ENCODE measurements at regions not wholly inside any gene's neighbourhood (a gene's known extent, or its start where the extent isn't known, plus 50 kb on each side); places are given as distances from the start of the nearest gene placed in this dataset.

DNA sequence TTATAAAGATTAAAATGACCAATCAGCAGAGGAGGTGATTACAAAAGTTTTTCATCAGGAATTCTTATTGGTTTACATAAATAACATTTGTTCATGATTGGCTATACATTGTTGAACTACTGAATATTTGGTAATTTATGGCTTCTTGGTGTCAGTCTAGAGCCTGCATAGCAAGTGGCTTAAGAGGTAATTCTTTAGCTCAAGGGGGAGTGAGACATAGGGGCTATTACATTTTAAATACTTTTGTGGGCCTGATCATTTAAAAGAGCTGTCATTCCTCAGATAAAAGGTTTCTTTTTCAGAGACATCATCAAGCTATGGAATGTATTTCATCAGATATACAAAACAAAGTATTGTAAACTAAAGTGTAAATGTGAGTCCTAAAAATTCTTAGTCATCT, 373.8 kb downstream of the EPHA4 start:
- Histone ChIP-seq H3K27me3 (replicated peaks) (no peaks in the 10 kb centered on the region), H3K4me3 (no peak overlapping the region), H3K36me3 (no peaks in the 10 kb centered on the region), H3K9me3 (replicated peaks) (no peaks in the 10 kb centered on the region), H3K27ac (no peak overlapping the region), H3K4me1 (replicated peaks) (no peaks in the 10 kb centered on the region)
- DNase-seq (ENCODE audit: low read depth in 1 of 2, low spot score in 2 of 2): no peak

DNA sequence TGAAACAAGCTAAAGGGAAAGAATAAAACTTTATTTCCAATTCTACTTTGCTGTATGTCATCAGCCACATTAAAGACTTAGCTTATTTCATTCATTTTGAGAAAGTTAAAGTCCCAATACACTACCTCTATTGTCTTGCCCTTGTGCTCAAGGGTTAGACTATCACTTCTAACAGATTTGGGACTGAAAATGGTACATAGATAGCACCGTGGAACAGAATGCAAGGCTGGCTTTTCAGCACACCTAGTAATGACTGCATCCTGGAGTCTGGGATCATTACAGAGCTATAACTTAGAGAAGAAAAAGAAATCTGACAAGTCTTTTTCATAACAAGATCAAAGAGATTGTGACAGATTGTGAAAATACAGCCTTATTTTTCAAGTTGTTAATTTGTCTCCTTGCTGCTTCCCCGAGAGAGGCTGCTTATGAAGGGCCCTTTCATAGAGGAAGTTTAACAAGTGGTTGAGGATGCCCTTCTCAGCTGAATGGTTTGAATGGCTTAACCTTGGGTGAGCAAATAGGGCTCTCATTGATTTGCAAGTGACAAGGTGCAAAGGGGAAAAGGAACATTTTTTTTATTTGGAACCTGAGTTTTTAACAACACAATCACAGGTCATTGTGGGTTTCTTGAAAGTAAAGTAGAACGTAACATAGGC, 371.8 kb downstream of the EPHA4 start:
- Histone ChIP-seq H3K36me3 (no peaks in the 10 kb centered on the region), H3K4me3 (no peak overlapping the region), H3K27ac (no peak overlapping the region), H3K4me1 (replicated peaks) (no peaks in the 10 kb centered on the region), H3K27me3 (replicated peaks) (no peaks in the 10 kb centered on the region), H3K9me3 (replicated peaks) (no peaks in the 10 kb centered on the region)
- DNase-seq (ENCODE audit: low read depth in 1 of 2, low spot score in 2 of 2): no peak

DNA sequence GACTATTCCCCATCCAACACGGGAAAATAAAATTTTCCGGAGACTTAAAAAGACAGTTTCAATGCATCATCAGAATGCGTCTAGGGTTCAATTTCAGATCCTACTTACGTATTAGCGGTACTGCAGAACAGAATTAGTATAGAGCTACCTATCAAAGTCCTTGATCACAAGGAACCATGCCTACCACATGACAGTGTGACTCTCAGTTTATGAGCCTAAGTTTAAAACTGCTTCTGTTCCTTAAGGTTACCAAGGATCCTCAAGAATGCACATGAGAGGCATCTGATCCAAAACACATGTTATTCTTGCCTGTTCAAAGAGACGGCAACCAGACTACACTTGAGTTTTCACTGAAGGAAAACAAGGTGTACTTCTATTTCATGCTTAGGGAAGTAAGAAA, 369.7 kb downstream of the EPHA4 start:
- Histone ChIP-seq H3K36me3 (no peaks in the 10 kb centered on the region), H3K4me3 (no peak overlapping the region), H3K4me1 (replicated peaks) (no peaks in the 10 kb centered on the region), H3K9me3 (replicated peaks) (no peaks in the 10 kb centered on the region), H3K27me3 (replicated peaks) (no peaks in the 10 kb centered on the region), H3K27ac (no peak overlapping the region)
- no peak for DNase-seq (ENCODE audit: low read depth in 1 of 2, low spot score in 2 of 2)

DNA sequence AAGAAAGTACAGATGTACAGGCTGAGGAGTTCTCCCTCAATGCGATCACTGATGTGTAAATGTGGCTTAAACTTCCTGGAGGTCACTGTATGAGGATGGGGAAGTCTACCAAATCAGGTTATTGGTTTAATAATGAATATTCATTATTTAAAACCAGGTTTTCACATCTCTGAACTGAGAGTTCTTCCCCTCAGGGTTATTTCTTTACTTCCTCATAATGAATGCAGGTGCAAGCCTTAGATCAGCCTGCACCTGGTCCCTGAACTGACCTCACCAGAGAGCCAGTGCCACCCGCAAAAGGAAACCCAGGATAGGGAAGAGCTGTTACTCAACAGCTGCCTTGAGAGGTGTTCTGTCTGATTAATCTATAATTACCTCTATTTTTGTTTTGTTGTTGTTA, 369.0 kb downstream of the EPHA4 start:
- no peak overlapping the region for H3K4me3 ChIP-seq
- H3K9me3 ChIP-seq (replicated peaks): no peaks in the 10 kb centered on the region
- DNase-seq (ENCODE audit: low read depth in 1 of 2, low spot score in 2 of 2): no peak
- no peak overlapping the region for H3K27ac ChIP-seq
- H3K36me3 ChIP-seq: no peaks in the 10 kb centered on the region
- H3K27me3 ChIP-seq (replicated peaks): no peaks in the 10 kb centered on the region
- H3K4me1 ChIP-seq (replicated peaks): no peaks in the 10 kb centered on the region

DNA sequence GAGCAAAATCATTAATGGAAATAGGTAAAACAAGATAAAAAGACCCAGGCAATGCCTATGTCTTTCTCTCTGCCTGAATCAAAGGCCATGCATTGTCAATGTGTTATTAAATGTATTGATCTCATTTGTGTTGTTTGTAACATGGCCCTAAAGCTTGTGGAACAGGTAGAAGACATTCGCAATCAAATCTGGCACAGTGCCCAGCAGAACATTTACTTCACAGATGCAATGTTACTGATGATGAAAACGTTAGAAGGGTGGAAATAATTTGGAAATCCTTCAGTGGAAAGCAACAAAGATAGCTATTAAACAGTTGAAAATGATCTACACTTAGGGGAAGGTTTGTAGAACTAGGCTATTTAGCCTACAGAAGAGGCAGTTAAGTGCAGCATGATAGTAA, 368.2 kb downstream of the EPHA4 start:
- no peak for DNase-seq (ENCODE audit: low read depth in 1 of 2, low spot score in 2 of 2)
- H3K27ac ChIP-seq: no peak overlapping the region
- H3K36me3 ChIP-seq: no peaks in the 10 kb centered on the region
- H3K4me3 ChIP-seq: no peak overlapping the region
- H3K4me1 ChIP-seq (replicated peaks): no peaks in the 10 kb centered on the region
- H3K9me3 ChIP-seq (replicated peaks): no peaks in the 10 kb centered on the region
- H3K27me3 ChIP-seq (replicated peaks): no peaks in the 10 kb centered on the region

DNA sequence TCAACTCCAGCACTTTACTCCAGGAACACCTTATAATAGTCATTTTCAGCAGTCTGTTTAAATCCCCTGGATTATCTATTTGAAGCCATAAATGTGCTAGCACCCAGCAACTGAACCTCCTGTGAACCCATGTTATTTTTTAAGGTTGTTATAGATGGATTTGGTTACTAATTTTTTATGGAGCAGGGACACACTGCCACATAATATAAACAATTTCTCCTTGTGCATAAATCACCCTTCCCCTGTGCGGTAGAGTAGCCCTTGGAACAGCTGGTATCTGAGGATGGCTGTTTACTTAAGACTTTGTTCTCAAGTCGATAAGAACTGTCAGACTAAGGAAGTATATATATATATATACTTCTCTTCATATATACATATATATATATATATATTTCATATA, 367.4 kb downstream of the EPHA4 start:
- H3K27me3 ChIP-seq (replicated peaks): no peaks in the 10 kb centered on the region
- H3K36me3 ChIP-seq: no peaks in the 10 kb centered on the region
- H3K27ac ChIP-seq: no peak overlapping the region
- H3K4me3 ChIP-seq: no peak overlapping the region
- no peak for DNase-seq (ENCODE audit: low read depth in 1 of 2, low spot score in 2 of 2)
- H3K9me3 ChIP-seq (replicated peaks): no peaks in the 10 kb centered on the region
- H3K4me1 ChIP-seq (replicated peaks): no peaks in the 10 kb centered on the region

DNA sequence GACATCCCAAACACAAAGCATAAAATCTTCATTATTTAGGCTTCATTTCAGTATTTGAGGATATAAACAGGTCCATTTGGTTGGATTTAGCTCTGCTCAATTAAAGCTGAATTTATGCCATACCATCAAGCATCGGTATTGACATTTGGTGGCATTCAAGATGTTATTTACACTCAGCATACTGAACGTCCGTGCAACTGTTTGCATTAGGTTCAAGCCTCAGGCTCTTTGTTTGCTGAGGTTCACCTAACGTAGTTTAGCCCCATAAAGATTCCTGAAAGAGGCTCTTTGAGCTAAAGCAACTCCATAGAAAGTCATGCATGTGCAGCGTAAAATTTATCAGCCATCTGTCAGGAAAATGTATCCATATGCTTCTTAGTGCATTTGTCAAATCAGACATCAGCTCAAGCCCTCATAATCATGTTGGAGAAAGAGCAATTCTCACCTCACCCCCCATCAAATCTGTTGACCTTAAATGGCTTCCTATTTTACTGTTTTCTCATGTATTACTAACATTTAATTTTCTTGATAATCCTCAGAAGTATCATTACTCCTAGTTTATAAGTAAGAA, 366.9 kb downstream of the EPHA4 start:
- no peaks in the 10 kb centered on the region for H3K36me3 ChIP-seq

DNA sequence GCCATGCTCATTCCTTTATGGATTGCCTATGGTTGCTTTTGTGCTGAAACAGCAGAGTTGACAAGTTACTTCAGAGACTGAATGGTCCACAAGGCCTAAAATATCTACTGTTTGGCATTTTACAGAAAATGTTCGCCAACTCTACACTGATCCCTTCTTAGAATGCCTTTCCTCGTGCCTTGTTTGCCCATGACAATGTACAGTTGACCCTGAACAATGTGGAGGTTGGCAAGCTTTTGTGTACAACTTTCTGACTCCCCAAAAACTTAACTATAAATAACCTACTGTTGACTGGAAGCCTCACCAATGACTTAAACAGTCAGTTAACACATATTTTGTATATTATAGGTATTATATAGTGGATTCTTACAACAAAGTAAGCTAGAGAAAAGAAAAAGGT, 361.4 kb downstream of the EPHA4 start:
- Histone ChIP-seq H3K36me3 (no peaks in the 10 kb centered on the region), H3K27ac (no peak overlapping the region), H3K9me3 (replicated peaks) (no peaks in the 10 kb centered on the region), H3K4me3 (no peak overlapping the region), H3K4me1 (replicated peaks) (no peaks in the 10 kb centered on the region), H3K27me3 (replicated peaks) (no peaks in the 10 kb centered on the region)
- no peak for DNase-seq (ENCODE audit: low read depth in 1 of 2, low spot score in 2 of 2)

More for the DNA sequence above, 366.9 kb downstream of the EPHA4 start:
- no peaks in the 10 kb centered on the region for H3K27me3 ChIP-seq (replicated peaks)
- no peaks in the 10 kb centered on the region for H3K4me1 ChIP-seq (replicated peaks)
- no peak overlapping the region for H3K27ac ChIP-seq
- DNase-seq (ENCODE audit: low read depth in 1 of 2, low spot score in 2 of 2): no peak
- no peak overlapping the region for H3K4me3 ChIP-seq
- H3K9me3 ChIP-seq (replicated peaks): no peaks in the 10 kb centered on the region

DNA sequence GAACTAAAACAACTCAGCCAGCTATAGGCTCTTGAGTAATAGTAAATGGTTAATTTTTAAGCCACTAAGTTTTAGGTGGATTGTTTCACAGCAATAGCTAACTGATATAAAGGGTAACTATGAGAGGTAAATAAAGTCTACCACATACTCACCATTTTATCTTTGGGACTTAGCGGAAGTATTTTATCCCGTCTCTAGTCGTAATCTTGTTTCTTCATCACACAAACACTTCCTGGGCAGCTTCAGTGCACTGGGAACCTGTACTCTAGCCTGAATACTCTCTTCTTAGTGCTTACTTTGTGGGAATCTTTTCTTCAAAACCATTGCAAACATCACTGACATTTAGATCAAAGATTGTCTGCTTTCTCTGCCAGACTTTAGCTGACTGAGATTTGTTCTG, 360.5 kb downstream of the EPHA4 start:
- no peak overlapping the region for H3K27ac ChIP-seq
- H3K9me3 ChIP-seq (replicated peaks): no peaks in the 10 kb centered on the region
- DNase-seq (ENCODE audit: low read depth in 1 of 2, low spot score in 2 of 2): no peak
- no peaks in the 10 kb centered on the region for H3K4me1 ChIP-seq (replicated peaks)
- H3K36me3 ChIP-seq: no peaks in the 10 kb centered on the region
- H3K4me3 ChIP-seq: no peak overlapping the region
- no peaks in the 10 kb centered on the region for H3K27me3 ChIP-seq (replicated peaks)

DNA sequence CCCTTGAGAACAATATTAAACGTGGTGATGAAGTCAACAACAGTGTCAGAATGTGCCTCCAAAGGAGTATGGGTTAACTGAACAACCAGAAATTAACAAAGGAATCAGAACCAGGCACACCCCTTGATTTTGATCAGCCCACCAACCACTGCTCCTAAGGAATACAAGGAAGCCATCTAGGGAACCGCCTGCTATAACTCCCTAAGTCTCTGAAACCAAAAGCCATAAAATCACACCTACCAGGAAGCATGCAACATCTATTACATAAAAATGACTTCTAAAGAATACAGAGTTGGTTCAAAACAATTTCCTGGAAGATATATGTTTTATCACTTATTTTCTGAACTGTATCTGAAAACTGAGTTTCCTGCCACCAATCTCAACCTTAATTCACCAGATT, 360.0 kb downstream of the EPHA4 start:
- no peaks in the 10 kb centered on the region for H3K9me3 ChIP-seq (replicated peaks)
- H3K4me1 ChIP-seq (replicated peaks): no peaks in the 10 kb centered on the region
- no peak overlapping the region for H3K4me3 ChIP-seq
- H3K27ac ChIP-seq: no peak overlapping the region
- no peaks in the 10 kb centered on the region for H3K27me3 ChIP-seq (replicated peaks)
- no peak for DNase-seq (ENCODE audit: low read depth in 1 of 2, low spot score in 2 of 2)
- H3K36me3 ChIP-seq: no peaks in the 10 kb centered on the region

DNA sequence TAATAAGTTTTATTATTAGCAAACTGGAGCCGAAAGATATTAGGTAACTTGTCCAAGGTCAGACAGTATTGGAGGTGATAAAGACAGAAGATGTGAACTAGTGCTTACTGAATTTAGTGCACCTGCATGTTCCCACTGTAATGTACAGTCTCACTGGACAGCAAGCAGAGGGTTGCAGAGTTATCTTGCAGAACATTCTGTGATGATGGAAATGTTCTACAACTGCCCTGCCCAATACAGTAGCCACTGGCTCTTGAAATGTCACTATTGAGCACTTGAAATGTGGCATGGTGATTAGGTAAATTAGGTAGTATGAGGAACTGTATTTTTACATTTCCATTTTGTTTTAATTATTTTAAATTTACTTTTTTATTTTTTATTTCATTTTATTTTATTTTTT, 356.6 kb downstream of the EPHA4 start:
- no peaks in the 10 kb centered on the region for H3K9me3 ChIP-seq (replicated peaks)
- H3K27ac ChIP-seq: no peak overlapping the region
- no peaks in the 10 kb centered on the region for H3K27me3 ChIP-seq (replicated peaks)
- H3K4me3 ChIP-seq: no peak overlapping the region
- no peaks in the 10 kb centered on the region for H3K36me3 ChIP-seq
- H3K4me1 ChIP-seq (replicated peaks): no peaks in the 10 kb centered on the region
- no peak for DNase-seq (ENCODE audit: low read depth in 1 of 2, low spot score in 2 of 2)

DNA sequence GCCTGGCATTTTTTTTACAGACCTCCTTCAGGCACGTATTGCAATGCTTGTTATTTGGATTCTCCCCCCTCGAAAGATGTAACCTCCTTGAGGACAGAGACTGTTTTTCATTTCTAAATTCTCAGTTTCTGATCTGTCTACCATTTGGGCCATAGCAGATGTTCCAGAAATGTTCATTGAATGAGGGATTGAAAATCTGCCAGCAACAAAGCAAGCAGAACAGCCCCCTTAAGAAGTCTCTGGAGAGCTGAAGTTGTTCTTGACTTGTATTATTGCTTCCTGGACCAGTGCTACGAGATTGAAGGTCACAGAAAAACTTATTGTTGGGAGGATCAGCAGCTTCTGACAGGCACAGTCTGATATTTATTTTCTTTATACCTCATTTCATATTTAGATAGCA, 355.5 kb downstream of the EPHA4 start:
- Histone ChIP-seq H3K27me3 (replicated peaks) (no peaks in the 10 kb centered on the region), H3K27ac (no peak overlapping the region), H3K36me3 (no peaks in the 10 kb centered on the region), H3K9me3 (replicated peaks) (no peaks in the 10 kb centered on the region), H3K4me1 (replicated peaks) (no peaks in the 10 kb centered on the region), H3K4me3 (no peak overlapping the region)
- no peak for DNase-seq (ENCODE audit: low read depth in 1 of 2, low spot score in 2 of 2)

DNA sequence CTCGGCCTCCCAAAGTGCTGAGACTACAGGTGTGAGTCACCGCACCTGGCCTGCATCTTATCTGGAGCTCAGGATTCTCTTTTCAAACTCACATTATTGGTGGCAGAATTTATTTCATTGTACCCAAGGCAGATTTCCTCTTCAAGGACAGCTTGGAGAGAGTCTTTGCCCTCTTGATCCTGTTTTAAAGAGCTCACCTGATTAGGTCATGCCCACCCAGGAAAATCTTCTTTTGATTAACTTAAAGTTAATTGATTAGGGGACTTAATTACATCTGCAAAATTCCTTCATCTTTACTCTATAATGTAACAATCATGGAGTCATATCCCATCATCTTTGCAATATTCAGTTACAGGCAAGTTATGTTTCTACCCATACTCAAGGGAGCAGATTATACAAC, 346.4 kb downstream of the EPHA4 start:
- no peaks in the 10 kb centered on the region for H3K27me3 ChIP-seq (replicated peaks)
- no peaks in the 10 kb centered on the region for H3K9me3 ChIP-seq (replicated peaks)
- H3K4me1 ChIP-seq (replicated peaks): no peaks in the 10 kb centered on the region
- H3K4me3 ChIP-seq: no peak overlapping the region
- no peak for DNase-seq (ENCODE audit: low read depth in 1 of 2, low spot score in 2 of 2)
- H3K27ac ChIP-seq: no peak overlapping the region
- no peaks in the 10 kb centered on the region for H3K36me3 ChIP-seq

DNA sequence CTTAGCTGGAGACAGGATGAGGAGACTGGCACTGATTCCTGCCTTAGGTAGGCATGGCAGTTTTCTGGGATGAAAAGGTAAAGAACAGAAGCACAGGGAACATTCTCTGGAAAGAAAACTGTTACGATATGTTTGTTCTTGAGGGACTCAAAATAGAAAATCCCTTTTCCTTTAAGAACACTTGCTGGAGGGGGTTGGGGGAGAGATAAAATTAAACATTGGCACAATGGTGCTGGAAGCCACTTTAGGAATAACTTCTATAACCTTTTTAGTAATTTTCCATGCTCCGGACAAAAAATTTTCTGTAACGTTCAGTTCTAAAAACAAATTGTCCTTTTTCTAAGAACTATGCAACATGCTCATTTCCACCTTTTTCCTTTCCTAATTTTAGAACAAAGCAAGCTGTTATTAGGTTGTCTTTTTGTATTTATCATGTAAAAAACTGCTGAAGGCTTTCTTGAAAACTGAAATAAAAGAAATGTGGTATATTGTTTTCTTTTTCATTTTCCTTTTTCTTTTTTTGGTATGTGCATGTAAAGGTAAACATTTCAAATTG, 343.8 kb downstream of the EPHA4 start:
- Histone ChIP-seq H3K4me1 (replicated peaks) (no peaks in the 10 kb centered on the region), H3K27ac (no peak overlapping the region), H3K27me3 (replicated peaks) (no peaks in the 10 kb centered on the region), H3K36me3 (no peaks in the 10 kb centered on the region), H3K4me3 (no peak overlapping the region), H3K9me3 (replicated peaks) (no peaks in the 10 kb centered on the region)
- DNase-seq (ENCODE audit: low read depth in 1 of 2, low spot score in 2 of 2): no peak

DNA sequence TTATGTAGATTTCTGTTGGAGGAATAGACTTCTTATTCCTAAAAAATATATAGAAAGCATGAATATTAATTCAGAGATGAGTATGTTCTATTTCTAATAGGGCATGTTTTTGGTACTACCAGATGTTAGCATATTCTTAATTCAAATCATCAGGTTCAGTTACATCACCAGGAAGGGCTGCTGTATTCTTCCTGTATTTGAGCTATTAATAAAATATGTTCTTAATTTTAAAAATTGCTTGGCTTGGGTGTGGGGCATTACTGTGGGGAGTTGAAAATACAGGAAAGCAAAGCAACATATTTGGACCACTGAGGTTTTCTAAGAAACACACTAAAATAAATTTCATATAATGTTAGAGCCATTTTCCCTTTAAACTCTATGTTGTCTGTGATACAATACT, 343.0 kb downstream of the EPHA4 start:
- no peak for DNase-seq (ENCODE audit: low read depth in 1 of 2, low spot score in 2 of 2)
- H3K27ac ChIP-seq: no peak overlapping the region
- H3K36me3 ChIP-seq: no peaks in the 10 kb centered on the region
- H3K9me3 ChIP-seq (replicated peaks): no peaks in the 10 kb centered on the region
- no peak overlapping the region for H3K4me3 ChIP-seq
- no peaks in the 10 kb centered on the region for H3K4me1 ChIP-seq (replicated peaks)
- H3K27me3 ChIP-seq (replicated peaks): no peaks in the 10 kb centered on the region
